HEK293 (cell line): ENCODE measurements at regions not wholly inside any gene's neighbourhood (a gene's known extent, or its start where the extent isn't known, plus 50 kb on each side); places are given as distances from the start of the nearest gene placed in this dataset.

ENCODE experiments used
- CTCF ChIA-PET: fragments of 350-600 bp; formaldehyde crosslinking; extraction: SDS; loops from one replicate; lab custom pipeline; 2021; ENCODE audit warnings: antibody characterized with exemption; lab: Yijun Ruan, JAX
- POLR2A ChIA-PET: fragments of 300-600 bp; formaldehyde crosslinking; extraction: SDS; loops from one replicate; lab custom pipeline; 2020; ENCODE audit warnings: antibody characterized with exemption, inconsistent platforms; lab: Yijun Ruan, JAX
- H3K27ac ChIP-seq: fragments of 200-500 bp; sonication (Bioruptor generic); 2 replicates; pipeline ENCODE4 v1.5.1; 2014; ENCODE audit warnings: low read depth, low read length, control low read depth, inconsistent platforms; ENCODE audit errors: extremely low read depth
- H3K36me3 ChIP-seq, 2 experiments: fragments of 200-500 bp in 1 of 2; sonication (Bioruptor generic) in 1 of 2; 1 replicate in 1 of 2; 2 replicates in 1 of 2; pipeline ENCODE4 v1.5.1; 2014 to 2017; ENCODE audit warnings: inconsistent platforms in 2 of 2, low read length in 2 of 2; ENCODE audit not compliant: control insufficient read depth in 2 of 2, insufficient read depth in 1 of 2
- H3K4me1 ChIP-seq: fragments of 200-500 bp; sonication (Bioruptor generic); 2 replicates; pipeline ENCODE4 v1.5.1; 2014; ENCODE audit warnings: mild to moderate bottlenecking, low read length, inconsistent platforms; ENCODE audit not compliant: control insufficient read depth, insufficient read depth
- H3K4me3 ChIP-seq: 2 replicates; pipeline ENCODE4 v1.5.1; 2011; ENCODE audit warnings: low read depth, mild to moderate bottlenecking, control low read depth, low read length, moderate library complexity
- H3K9me3 ChIP-seq: fragments of 200-500 bp; sonication (Bioruptor generic); 2 replicates; pipeline ENCODE4 v1.5.1; 2014; ENCODE audit warnings: low read depth, low read length, inconsistent platforms; ENCODE audit not compliant: control insufficient read depth, insufficient read depth
- FEZF1 ChIP-seq: fragments of 450-650 bp; formaldehyde crosslinking; IDR thresholded peaks from 2 replicates; pipeline ENCODE4 v1.5.1; 2016; ENCODE audit warnings: missing biosample characterization, missing genetic modification characterization
- ZFHX2 ChIP-seq: fragments of 450-650 bp; formaldehyde crosslinking; conservative IDR thresholded peaks from 2 replicates; pipeline ENCODE4 v1.5.1; 2016; ENCODE audit warnings: missing biosample characterization, missing genetic modification characterization
- ZFP41 ChIP-seq: fragments of 450-650 bp; formaldehyde crosslinking; IDR thresholded peaks from 2 replicates; pipeline ENCODE4 v1.5.1; 2016; ENCODE audit warnings: missing biosample characterization, missing genetic modification characterization, borderline replicate concordance
- ZNF248 ChIP-seq: fragments of 450-650 bp; formaldehyde crosslinking; IDR thresholded peaks from 2 replicates; pipeline ENCODE4 v1.5.1; 2017; ENCODE audit warnings: missing biosample characterization, missing genetic modification characterization
- ZNF394 ChIP-seq: fragments of 450-650 bp; formaldehyde crosslinking; IDR thresholded peaks from 2 replicates; pipeline ENCODE4 v1.5.1; 2016; ENCODE audit warnings: missing biosample characterization, missing genetic modification characterization, mild to moderate bottlenecking, moderate library complexity, borderline replicate concordance
- ZNF843 ChIP-seq: fragments of 450-650 bp; formaldehyde crosslinking; IDR thresholded peaks from 2 replicates; pipeline ENCODE4 v1.5.1; 2016; ENCODE audit warnings: missing biosample characterization, missing genetic modification characterization
- TF ChIP-seq, protein P1 (sequence below): fragments of 450-650 bp; formaldehyde crosslinking; IDR thresholded peaks from 2 replicates; pipeline ENCODE4 v1.5.1; 2016; ENCODE audit warnings: missing biosample characterization, missing genetic modification characterization, borderline replicate concordance
- TF ChIP-seq, protein P2 (sequence below): fragments of 450-650 bp; formaldehyde crosslinking; IDR thresholded peaks from 2 replicates; pipeline ENCODE4 v1.5.1; 2016; ENCODE audit warnings: missing biosample characterization, missing genetic modification characterization
- TF ChIP-seq, protein P3 (sequence below): fragments of 450-650 bp; formaldehyde crosslinking; IDR thresholded peaks from 2 replicates; pipeline ENCODE4 v1.5.1; 2017; ENCODE audit warnings: missing biosample characterization, missing genetic modification characterization
- TF ChIP-seq, protein P4 (sequence below): fragments of 450-650 bp; formaldehyde crosslinking; IDR thresholded peaks from 2 replicates; pipeline ENCODE4 v1.5.1; 2016; ENCODE audit warnings: missing biosample characterization, missing genetic modification characterization

DNA sequence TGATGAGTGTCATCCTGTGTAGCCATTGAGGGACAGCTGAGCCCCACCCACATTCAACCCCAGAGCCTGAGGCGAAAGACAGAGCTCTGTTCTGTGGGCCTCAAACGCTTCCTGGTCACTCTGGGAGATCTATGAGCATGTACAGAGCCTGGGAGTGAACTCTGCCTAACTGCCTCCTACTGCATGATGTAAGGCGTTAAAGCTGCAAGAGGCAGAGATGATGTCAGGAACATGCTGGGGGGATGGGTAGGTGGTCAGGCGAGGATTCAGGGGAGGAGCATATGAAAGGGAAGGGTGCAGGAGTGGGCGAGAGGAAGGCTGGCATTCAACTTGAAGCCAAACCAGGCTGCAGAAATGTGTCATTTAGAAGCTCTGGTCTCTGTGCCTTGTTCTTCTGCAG lies 181.0 kb downstream of the TFCP2L1 start (continued):
- TF ChIP-seq, protein P1, sequence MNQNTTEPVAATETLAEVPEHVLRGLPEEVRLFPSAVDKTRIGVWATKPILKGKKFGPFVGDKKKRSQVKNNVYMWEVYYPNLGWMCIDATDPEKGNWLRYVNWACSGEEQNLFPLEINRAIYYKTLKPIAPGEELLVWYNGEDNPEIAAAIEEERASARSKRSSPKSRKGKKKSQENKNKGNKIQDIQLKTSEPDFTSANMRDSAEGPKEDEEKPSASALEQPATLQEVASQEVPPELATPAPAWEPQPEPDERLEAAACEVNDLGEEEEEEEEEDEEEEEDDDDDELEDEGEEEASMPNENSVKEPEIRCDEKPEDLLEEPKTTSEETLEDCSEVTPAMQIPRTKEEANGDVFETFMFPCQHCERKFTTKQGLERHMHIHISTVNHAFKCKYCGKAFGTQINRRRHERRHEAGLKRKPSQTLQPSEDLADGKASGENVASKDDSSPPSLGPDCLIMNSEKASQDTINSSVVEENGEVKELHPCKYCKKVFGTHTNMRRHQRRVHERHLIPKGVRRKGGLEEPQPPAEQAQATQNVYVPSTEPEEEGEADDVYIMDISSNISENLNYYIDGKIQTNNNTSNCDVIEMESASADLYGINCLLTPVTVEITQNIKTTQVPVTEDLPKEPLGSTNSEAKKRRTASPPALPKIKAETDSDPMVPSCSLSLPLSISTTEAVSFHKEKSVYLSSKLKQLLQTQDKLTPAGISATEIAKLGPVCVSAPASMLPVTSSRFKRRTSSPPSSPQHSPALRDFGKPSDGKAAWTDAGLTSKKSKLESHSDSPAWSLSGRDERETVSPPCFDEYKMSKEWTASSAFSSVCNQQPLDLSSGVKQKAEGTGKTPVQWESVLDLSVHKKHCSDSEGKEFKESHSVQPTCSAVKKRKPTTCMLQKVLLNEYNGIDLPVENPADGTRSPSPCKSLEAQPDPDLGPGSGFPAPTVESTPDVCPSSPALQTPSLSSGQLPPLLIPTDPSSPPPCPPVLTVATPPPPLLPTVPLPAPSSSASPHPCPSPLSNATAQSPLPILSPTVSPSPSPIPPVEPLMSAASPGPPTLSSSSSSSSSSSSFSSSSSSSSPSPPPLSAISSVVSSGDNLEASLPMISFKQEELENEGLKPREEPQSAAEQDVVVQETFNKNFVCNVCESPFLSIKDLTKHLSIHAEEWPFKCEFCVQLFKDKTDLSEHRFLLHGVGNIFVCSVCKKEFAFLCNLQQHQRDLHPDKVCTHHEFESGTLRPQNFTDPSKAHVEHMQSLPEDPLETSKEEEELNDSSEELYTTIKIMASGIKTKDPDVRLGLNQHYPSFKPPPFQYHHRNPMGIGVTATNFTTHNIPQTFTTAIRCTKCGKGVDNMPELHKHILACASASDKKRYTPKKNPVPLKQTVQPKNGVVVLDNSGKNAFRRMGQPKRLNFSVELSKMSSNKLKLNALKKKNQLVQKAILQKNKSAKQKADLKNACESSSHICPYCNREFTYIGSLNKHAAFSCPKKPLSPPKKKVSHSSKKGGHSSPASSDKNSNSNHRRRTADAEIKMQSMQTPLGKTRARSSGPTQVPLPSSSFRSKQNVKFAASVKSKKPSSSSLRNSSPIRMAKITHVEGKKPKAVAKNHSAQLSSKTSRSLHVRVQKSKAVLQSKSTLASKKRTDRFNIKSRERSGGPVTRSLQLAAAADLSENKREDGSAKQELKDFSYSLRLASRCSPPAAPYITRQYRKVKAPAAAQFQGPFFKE = no peak
- TF ChIP-seq ZNF248 (tag by site-specific recombination) (no peak), ZFHX2 (peak; percentile 74), ZNF843 (tag by site-specific recombination) (no peak)
- TF ChIP-seq, all 188 proteins: peak for 5

DNA sequence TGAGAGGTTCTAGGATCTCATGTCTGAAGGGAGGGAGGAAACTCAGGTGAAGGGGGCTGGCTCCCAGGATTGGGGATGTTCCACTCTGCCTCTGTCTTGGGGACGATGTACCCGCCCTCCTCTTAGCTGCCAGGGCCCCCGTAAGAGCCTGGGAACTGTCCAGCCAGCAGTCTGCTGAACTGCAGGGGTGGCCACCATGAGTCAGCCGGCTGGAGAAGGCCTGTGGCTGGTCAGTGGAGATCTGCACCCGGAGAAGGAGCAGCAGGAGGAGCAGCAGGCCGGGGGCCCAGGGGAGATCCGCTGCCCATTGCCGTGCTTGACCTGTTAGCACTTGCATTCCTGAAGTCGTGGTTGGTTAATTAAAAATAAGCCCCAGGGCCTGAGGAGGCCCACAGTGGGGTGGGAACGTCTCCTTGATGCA lies 180.3 kb downstream of the TFCP2L1 start:
- TF ChIP-seq, protein P2, sequence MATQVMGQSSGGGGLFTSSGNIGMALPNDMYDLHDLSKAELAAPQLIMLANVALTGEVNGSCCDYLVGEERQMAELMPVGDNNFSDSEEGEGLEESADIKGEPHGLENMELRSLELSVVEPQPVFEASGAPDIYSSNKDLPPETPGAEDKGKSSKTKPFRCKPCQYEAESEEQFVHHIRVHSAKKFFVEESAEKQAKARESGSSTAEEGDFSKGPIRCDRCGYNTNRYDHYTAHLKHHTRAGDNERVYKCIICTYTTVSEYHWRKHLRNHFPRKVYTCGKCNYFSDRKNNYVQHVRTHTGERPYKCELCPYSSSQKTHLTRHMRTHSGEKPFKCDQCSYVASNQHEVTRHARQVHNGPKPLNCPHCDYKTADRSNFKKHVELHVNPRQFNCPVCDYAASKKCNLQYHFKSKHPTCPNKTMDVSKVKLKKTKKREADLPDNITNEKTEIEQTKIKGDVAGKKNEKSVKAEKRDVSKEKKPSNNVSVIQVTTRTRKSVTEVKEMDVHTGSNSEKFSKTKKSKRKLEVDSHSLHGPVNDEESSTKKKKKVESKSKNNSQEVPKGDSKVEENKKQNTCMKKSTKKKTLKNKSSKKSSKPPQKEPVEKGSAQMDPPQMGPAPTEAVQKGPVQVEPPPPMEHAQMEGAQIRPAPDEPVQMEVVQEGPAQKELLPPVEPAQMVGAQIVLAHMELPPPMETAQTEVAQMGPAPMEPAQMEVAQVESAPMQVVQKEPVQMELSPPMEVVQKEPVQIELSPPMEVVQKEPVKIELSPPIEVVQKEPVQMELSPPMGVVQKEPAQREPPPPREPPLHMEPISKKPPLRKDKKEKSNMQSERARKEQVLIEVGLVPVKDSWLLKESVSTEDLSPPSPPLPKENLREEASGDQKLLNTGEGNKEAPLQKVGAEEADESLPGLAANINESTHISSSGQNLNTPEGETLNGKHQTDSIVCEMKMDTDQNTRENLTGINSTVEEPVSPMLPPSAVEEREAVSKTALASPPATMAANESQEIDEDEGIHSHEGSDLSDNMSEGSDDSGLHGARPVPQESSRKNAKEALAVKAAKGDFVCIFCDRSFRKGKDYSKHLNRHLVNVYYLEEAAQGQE (tag by site-specific recombination) = peak; percentile 91
- TF ChIP-seq, protein P3, sequence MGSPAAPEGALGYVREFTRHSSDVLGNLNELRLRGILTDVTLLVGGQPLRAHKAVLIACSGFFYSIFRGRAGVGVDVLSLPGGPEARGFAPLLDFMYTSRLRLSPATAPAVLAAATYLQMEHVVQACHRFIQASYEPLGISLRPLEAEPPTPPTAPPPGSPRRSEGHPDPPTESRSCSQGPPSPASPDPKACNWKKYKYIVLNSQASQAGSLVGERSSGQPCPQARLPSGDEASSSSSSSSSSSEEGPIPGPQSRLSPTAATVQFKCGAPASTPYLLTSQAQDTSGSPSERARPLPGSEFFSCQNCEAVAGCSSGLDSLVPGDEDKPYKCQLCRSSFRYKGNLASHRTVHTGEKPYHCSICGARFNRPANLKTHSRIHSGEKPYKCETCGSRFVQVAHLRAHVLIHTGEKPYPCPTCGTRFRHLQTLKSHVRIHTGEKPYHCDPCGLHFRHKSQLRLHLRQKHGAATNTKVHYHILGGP (tag by site-specific recombination) = no peak
- ChIA-PET POLR2A (no interaction called here), CTCF (interaction anchor here (2.2 to 7.5 kb wide), 3 partner anchors 10 to 252 kb away, joined by 12 to 38 read pairs (median 13); no protein-coding TSS in a partner anchor)
- Histone ChIP-seq H3K9me3 (no peaks in the 10 kb centered on the region), H3K4me1 (no peaks in the 10 kb centered on the region), H3K36me3 (no peaks in the 10 kb centered on the region), H3K4me3 (no peak overlapping the region), H3K27ac (no peak overlapping the region)

DNA sequence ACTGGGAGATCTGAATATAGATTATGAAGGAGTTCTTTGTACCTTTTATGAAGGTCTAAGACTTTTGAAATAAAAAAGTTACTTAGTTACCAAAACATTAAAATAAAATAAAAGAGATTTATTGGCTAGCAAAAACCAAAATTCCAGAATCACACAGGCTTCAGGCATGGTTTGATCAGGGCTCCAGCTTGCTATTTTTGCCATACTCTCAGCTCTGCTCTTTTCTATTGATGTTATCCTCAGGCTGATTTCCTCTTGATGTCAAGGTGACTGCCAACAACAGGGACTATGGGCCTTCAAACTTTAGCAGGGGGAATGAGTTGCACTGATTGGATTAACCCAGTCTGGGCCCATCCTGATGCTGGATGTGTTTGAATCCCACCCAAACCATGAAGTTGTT lies 174.1 kb downstream of the TFCP2L1 start:
- Histone ChIP-seq H3K36me3 (no peaks in the 10 kb centered on the region), H3K27ac (no peak overlapping the region), H3K4me1 (no peaks in the 10 kb centered on the region), H3K9me3 (no peaks in the 10 kb centered on the region), H3K4me3 (no peak overlapping the region)
- TF ChIP-seq FEZF1 (tag by site-specific recombination) (no peak), ZFP41 (tag by site-specific recombination) (no peak), ZNF394 (tag by site-specific recombination) (no peak)
- TF ChIP-seq, protein P4, sequence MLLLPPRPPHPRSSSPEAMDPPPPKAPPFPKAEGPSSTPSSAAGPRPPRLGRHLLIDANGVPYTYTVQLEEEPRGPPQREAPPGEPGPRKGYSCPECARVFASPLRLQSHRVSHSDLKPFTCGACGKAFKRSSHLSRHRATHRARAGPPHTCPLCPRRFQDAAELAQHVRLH (tag by site-specific recombination) = no peak
- ChIA-PET CTCF (interaction anchor here (0.6 to 2.0 kb wide), 3 partner anchors 18 to 610 kb away, joined by 4 to 8 read pairs (median 5); no protein-coding TSS in a partner anchor), POLR2A (no interaction called here)
